Neural cell (in vitro differentiated cells): ENCODE measurements at regions not wholly inside any gene's neighbourhood (a gene's known extent, or its start where the extent isn't known, plus 50 kb on each side); places are given as distances from the start of the nearest gene placed in this dataset.

ENCODE experiments used
- EZH2 ChIP-seq: fragments of 200-600, 300-800 bp; shearing (Covaris generic), sonication (generic); IDR thresholded peaks from 2 replicates; pipeline ENCODE4 v1.6.1; 2014; ENCODE audit warnings: antibody characterized with exemption, low read length, borderline replicate concordance, mild to moderate bottlenecking; ENCODE audit not compliant: insufficient read depth, poor library complexity, severe bottlenecking
- MXI1 ChIP-seq: fragments of 450-650 bp; conservative IDR thresholded peaks from 2 replicates; pipeline ENCODE4 v1.6.1; 2014; ENCODE audit warnings: antibody characterized with exemption, mild to moderate bottlenecking; ENCODE audit not compliant: poor library complexity, severe bottlenecking
- RAD21 ChIP-seq: fragments of 450-650 bp; conservative IDR thresholded peaks from 2 replicates; pipeline ENCODE4 v1.6.1; 2014; ENCODE audit warnings: antibody characterized with exemption, mild to moderate bottlenecking, moderate library complexity
- TF ChIP-seq, protein P1 (sequence below): fragments of 450-650 bp; IDR thresholded peaks from 2 replicates; pipeline ENCODE4 v1.5.1; 2014; ENCODE audit warnings: antibody characterized with exemption, mild to moderate bottlenecking, moderate library complexity; ENCODE audit not compliant: poor library complexity, severe bottlenecking

- TF ChIP-seq, protein P1, sequence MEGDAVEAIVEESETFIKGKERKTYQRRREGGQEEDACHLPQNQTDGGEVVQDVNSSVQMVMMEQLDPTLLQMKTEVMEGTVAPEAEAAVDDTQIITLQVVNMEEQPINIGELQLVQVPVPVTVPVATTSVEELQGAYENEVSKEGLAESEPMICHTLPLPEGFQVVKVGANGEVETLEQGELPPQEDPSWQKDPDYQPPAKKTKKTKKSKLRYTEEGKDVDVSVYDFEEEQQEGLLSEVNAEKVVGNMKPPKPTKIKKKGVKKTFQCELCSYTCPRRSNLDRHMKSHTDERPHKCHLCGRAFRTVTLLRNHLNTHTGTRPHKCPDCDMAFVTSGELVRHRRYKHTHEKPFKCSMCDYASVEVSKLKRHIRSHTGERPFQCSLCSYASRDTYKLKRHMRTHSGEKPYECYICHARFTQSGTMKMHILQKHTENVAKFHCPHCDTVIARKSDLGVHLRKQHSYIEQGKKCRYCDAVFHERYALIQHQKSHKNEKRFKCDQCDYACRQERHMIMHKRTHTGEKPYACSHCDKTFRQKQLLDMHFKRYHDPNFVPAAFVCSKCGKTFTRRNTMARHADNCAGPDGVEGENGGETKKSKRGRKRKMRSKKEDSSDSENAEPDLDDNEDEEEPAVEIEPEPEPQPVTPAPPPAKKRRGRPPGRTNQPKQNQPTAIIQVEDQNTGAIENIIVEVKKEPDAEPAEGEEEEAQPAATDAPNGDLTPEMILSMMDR = no peak
- TF ChIP-seq MXI1 (no peak), EZH2 (no peak), RAD21 (no peak)
Measured at GRCh38 chr7:81327468-81328266, 408.8 kb upstream of the SEMA3C start.
